SK-N-SH (cell line): ENCODE measurements at regions not wholly inside any gene's neighbourhood (a gene's known extent, or its start where the extent isn't known, plus 50 kb on each side); places are given as distances from the start of the nearest gene placed in this dataset.

Source experiments
- CTCF ChIA-PET: fragments of 300-600, 350-600 bp; formaldehyde crosslinking; extraction: SDS; loops from one replicate; lab custom pipeline; 2021; lab: Yijun Ruan, JAX
- POLR2A ChIA-PET: fragments of 350-600 bp; sonication (Branson Sonifier 250); formaldehyde crosslinking; extraction: SDS; loops from one replicate; lab custom pipeline; 2020; ENCODE audit warnings: antibody characterized with exemption, inconsistent platforms; lab: Yijun Ruan, JAX
- DNase-seq: peaks from one replicate; pipeline ENCODE4 v3.0.0; 2012
- H2AFZ ChIP-seq: fragments of 200-600 bp; sonication (generic); 2 replicates; pipeline ENCODE4 v1.8.1; 2016; ENCODE audit warnings: antibody characterized with exemption, mild to moderate bottlenecking, low read depth
- H3F3A ChIP-seq: fragments of 200-600 bp; sonication (generic); replicated peaks from 2 replicates; pipeline ENCODE3; 2016; ENCODE audit warnings: antibody characterized with exemption, mild to moderate bottlenecking; ENCODE audit not compliant: insufficient read depth
- H3K27ac ChIP-seq, 2 experiments: fragments of 200-500 bp in 1 of 2; fragments of 200-600 bp in 1 of 2; sonication (Bioruptor generic) in 1 of 2; sonication (generic), shearing (Covaris generic) in 1 of 2; 2 replicates each; pipeline versions ENCODE4 v1.5.1 to v1.6.1; 2014 to 2016; ENCODE audit warnings: low read depth in 2 of 2, inconsistent platforms in 1 of 2, low read length in 1 of 2, mild to moderate bottlenecking in 1 of 2, mixed read lengths in 1 of 2
- H3K27me3 ChIP-seq: fragments of 200-600 bp; sonication (generic), shearing (Covaris generic); 2 replicates; pipeline ENCODE4 v1.6.1; 2016; ENCODE audit warnings: mixed run types; ENCODE audit not compliant: insufficient read depth
- H3K36me3 ChIP-seq, 2 experiments: fragments of 200-500 bp in 1 of 2; fragments of 200-600 bp in 1 of 2; sonication (Bioruptor generic) in 1 of 2; sonication (generic) in 1 of 2; replicated peaks in 1 of 2; 2 replicates each; pipeline versions ENCODE3 to v1.5.1; 2014 to 2016; ENCODE audit warnings: low read length in 1 of 2, mild to moderate bottlenecking in 1 of 2; ENCODE audit not compliant: insufficient read depth in 2 of 2, control insufficient read depth in 1 of 2
- H3K4me1 ChIP-seq, 2 experiments: fragments of 200-500 bp in 1 of 2; fragments of 200-600 bp in 1 of 2; sonication (Bioruptor generic) in 1 of 2; sonication (generic), shearing (Covaris generic) in 1 of 2; 2 replicates each; pipeline versions ENCODE4 v1.5.1 to v1.6.1; 2014 to 2016; ENCODE audit warnings: low read depth in 1 of 2, low read length in 1 of 2, mixed run types in 1 of 2; ENCODE audit not compliant: insufficient read depth in 2 of 2, control insufficient read depth in 1 of 2
- H3K4me2 ChIP-seq: fragments of 200-600 bp; sonication (generic), shearing (Covaris generic); 2 replicates; pipeline ENCODE4 v1.6.1; 2017; ENCODE audit warnings: mixed run types
- H3K4me3 ChIP-seq, 2 experiments: fragments of 200-500 bp in 1 of 2; fragments of 200-600 bp in 1 of 2; sonication (Bioruptor generic) in 1 of 2; sonication (generic), shearing (Covaris generic) in 1 of 2; 2 replicates each; pipeline versions ENCODE4 v1.5.1 to v1.8.1; 2014 to 2016; ENCODE audit warnings: low read depth in 2 of 2, inconsistent platforms in 1 of 2, low read length in 1 of 2, mild to moderate bottlenecking in 1 of 2, mixed read lengths in 1 of 2, moderate library complexity in 1 of 2
- H3K79me2 ChIP-seq: fragments of 200-600 bp; sonication (generic); 2 replicates; pipeline ENCODE4 v1.8.1; 2017; ENCODE audit warnings: mild to moderate bottlenecking; ENCODE audit not compliant: insufficient read depth
- H3K9ac ChIP-seq: fragments of 200-600 bp; sonication (generic); 2 replicates; pipeline ENCODE4 v1.6.1; 2017; ENCODE audit warnings: mixed run types
- H3K9me2 ChIP-seq: fragments of 200-600 bp; sonication (generic); 2 replicates; pipeline ENCODE4 v1.6.1; 2017; ENCODE audit warnings: mixed run types
- H3K9me3 ChIP-seq: fragments of 200-600 bp; sonication (generic); 2 replicates; pipeline ENCODE4 v1.6.1; 2017; ENCODE audit warnings: mixed run types, mild to moderate bottlenecking, moderate library complexity
- H4K20me1 ChIP-seq: fragments of 200-600 bp; sonication (generic); 2 replicates; pipeline ENCODE4 v1.6.1; 2017; ENCODE audit warnings: mild to moderate bottlenecking, mixed run types; ENCODE audit not compliant: insufficient read depth
- ELF1 ChIP-seq: IDR thresholded peaks from 2 replicates; pipeline ENCODE4 v1.4.0; 2012
- EZH2phosphoT487 ChIP-seq: fragments of 200-600 bp; sonication (generic); IDR thresholded peaks from 2 replicates; pipeline ENCODE4 v1.6.1; 2017; ENCODE audit warnings: low read depth, mixed run types, mild to moderate bottlenecking, antibody characterized with exemption, moderate library complexity, borderline replicate concordance
- FOSL2 ChIP-seq: IDR thresholded peaks from 2 replicates; pipeline ENCODE4 v1.4.0; 2012; ENCODE audit warnings: low read depth, mild to moderate bottlenecking, moderate library complexity, borderline replicate concordance
- FOXJ3 ChIP-seq: sonication (generic); formaldehyde crosslinking; IDR thresholded peaks from 2 replicates; pipeline ENCODE4 v1.5.1; 2020; ENCODE audit warnings: mild to moderate bottlenecking, missing genetic modification reagents
- GATA2 ChIP-seq: sonication (generic); formaldehyde crosslinking; IDR thresholded peaks from 2 replicates; pipeline ENCODE4 v1.5.0; 2020; ENCODE audit warnings: mild to moderate bottlenecking, missing genetic modification reagents
- NRF1 ChIP-seq: IDR thresholded peaks from 2 replicates; pipeline ENCODE4 v1.6.1; 2012; ENCODE audit warnings: low read depth, mild to moderate bottlenecking, low read length
- RCOR1 ChIP-seq: fragments of 150-350 bp; IDR thresholded peaks from 2 replicates; pipeline ENCODE4 v1.6.1; 2017; ENCODE audit warnings: antibody characterized with exemption, low read length
- SMC3 ChIP-seq: IDR thresholded peaks from 2 replicates; pipeline ENCODE4 v1.6.1; 2012; ENCODE audit warnings: low read depth, low read length, improper control_type of control experiment
- TAF1 ChIP-seq: IDR thresholded peaks from 2 replicates; pipeline ENCODE4 v1.6.1; 2012; ENCODE audit warnings: low read depth, mild to moderate bottlenecking, low read length, moderate library complexity, borderline replicate concordance
- TCF12 ChIP-seq: IDR thresholded peaks from 2 replicates; pipeline ENCODE4 v1.4.0; 2012
- WGBS: methylation state at CpG from one replicate; pipeline ENCODE4 v1.1.6; 2017; ENCODE audit warnings: low lambda C conversion rate; 5-methylcytosine and 5-hydroxymethylcytosine counted together
- TF ChIP-seq, protein P1 (sequence below): IDR thresholded peaks from 2 replicates; pipeline ENCODE4 v1.4.0; 2012; ENCODE audit warnings: low read depth, borderline replicate concordance
- TF ChIP-seq, protein P2 (sequence below): IDR thresholded peaks from 2 replicates; pipeline ENCODE4; 2012
- TF ChIP-seq, protein P3 (sequence below): fragments of 200-600 bp; sonication (generic); IDR thresholded peaks from 2 replicates; pipeline ENCODE4 v1.6.1; 2017; ENCODE audit warnings: antibody characterized with exemption, mild to moderate bottlenecking, moderate library complexity
- TF ChIP-seq, protein P4 (sequence below): IDR thresholded peaks from 2 replicates; pipeline ENCODE4 v1.4.0; 2012; ENCODE audit warnings: low read depth
- TF ChIP-seq, protein P5 (sequence below): fragments of 150-350 bp; IDR thresholded peaks from 2 replicates; pipeline ENCODE4 v1.6.1; 2016; ENCODE audit warnings: mild to moderate bottlenecking, low read depth, low read length

DNA sequence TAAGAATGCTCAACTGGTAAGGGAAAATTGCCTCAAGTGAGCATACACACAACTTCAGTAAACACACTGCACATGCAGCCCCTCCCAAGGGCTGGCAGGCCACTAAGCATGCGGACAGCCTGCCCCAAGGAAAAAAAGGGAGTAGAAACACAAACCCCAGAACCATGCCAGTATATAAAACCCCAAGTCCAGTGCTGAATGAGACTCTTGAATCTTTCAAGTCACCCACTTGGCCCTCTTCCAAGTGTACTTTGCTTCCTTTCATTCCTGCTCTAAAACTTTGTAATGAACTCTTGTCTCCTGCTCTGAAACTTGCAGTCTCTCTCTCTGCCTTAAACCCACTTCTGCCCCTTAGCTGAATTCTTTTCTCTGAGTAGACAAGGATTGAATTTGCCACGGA is 736.4 kb downstream of the RNF144A start:
- H3K4me1 ChIP-seq, result no peaks in the 10 kb centered on the region
- TF ChIP-seq, protein P1, sequence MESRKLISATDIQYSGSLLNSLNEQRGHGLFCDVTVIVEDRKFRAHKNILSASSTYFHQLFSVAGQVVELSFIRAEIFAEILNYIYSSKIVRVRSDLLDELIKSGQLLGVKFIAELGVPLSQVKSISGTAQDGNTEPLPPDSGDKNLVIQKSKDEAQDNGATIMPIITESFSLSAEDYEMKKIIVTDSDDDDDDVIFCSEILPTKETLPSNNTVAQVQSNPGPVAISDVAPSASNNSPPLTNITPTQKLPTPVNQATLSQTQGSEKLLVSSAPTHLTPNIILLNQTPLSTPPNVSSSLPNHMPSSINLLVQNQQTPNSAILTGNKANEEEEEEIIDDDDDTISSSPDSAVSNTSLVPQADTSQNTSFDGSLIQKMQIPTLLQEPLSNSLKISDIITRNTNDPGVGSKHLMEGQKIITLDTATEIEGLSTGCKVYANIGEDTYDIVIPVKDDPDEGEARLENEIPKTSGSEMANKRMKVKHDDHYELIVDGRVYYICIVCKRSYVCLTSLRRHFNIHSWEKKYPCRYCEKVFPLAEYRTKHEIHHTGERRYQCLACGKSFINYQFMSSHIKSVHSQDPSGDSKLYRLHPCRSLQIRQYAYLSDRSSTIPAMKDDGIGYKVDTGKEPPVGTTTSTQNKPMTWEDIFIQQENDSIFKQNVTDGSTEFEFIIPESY, result no peak
- no peak for TF ChIP-seq TCF12
- no peak for TF ChIP-seq ELF1
- TF ChIP-seq NRF1, result no peak
- no peak for TF ChIP-seq SMC3
- TF ChIP-seq GATA2 (CRISPR knock-in tag), result no peak
- TF ChIP-seq RCOR1, result no peak
- TF ChIP-seq, protein P2, sequence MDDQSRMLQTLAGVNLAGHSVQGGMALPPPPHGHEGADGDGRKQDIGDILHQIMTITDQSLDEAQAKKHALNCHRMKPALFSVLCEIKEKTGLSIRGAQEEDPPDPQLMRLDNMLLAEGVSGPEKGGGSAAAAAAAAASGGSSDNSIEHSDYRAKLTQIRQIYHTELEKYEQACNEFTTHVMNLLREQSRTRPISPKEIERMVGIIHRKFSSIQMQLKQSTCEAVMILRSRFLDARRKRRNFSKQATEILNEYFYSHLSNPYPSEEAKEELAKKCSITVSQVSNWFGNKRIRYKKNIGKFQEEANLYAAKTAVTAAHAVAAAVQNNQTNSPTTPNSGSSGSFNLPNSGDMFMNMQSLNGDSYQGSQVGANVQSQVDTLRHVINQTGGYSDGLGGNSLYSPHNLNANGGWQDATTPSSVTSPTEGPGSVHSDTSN, result no peak
- TF ChIP-seq, protein P3, sequence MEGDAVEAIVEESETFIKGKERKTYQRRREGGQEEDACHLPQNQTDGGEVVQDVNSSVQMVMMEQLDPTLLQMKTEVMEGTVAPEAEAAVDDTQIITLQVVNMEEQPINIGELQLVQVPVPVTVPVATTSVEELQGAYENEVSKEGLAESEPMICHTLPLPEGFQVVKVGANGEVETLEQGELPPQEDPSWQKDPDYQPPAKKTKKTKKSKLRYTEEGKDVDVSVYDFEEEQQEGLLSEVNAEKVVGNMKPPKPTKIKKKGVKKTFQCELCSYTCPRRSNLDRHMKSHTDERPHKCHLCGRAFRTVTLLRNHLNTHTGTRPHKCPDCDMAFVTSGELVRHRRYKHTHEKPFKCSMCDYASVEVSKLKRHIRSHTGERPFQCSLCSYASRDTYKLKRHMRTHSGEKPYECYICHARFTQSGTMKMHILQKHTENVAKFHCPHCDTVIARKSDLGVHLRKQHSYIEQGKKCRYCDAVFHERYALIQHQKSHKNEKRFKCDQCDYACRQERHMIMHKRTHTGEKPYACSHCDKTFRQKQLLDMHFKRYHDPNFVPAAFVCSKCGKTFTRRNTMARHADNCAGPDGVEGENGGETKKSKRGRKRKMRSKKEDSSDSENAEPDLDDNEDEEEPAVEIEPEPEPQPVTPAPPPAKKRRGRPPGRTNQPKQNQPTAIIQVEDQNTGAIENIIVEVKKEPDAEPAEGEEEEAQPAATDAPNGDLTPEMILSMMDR, result no peak
- TF ChIP-seq, protein P4, sequence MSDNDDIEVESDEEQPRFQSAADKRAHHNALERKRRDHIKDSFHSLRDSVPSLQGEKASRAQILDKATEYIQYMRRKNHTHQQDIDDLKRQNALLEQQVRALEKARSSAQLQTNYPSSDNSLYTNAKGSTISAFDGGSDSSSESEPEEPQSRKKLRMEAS, result no peak
- no peak for TF ChIP-seq FOSL2
- TF ChIP-seq TAF1, result no peak
- no peak for TF ChIP-seq FOXJ3 (CRISPR knock-in tag)
- TF ChIP-seq, protein P5, sequence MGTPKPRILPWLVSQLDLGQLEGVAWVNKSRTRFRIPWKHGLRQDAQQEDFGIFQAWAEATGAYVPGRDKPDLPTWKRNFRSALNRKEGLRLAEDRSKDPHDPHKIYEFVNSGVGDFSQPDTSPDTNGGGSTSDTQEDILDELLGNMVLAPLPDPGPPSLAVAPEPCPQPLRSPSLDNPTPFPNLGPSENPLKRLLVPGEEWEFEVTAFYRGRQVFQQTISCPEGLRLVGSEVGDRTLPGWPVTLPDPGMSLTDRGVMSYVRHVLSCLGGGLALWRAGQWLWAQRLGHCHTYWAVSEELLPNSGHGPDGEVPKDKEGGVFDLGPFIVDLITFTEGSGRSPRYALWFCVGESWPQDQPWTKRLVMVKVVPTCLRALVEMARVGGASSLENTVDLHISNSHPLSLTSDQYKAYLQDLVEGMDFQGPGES, result no peak
- no peak for TF ChIP-seq EZH2phosphoT487
- no peaks in the 10 kb centered on the region for H4K20me1 ChIP-seq
- no peaks in the 10 kb centered on the region for H3K9me2 ChIP-seq
- no peaks in the 10 kb centered on the region for H3K79me2 ChIP-seq
- no peak for DNase-seq
- H3K9me3 ChIP-seq, result no peaks in the 10 kb centered on the region
- H3K4me3 ChIP-seq, result no peak overlapping the region
- POLR2A ChIA-PET, result no interaction called here
- no peak overlapping the region for H2AFZ ChIP-seq
- no peak overlapping the region for H3K27ac ChIP-seq
- H3K4me2 ChIP-seq, result no peak overlapping the region
- CTCF ChIA-PET, result interaction anchor here (0.9 to 1.3 kb wide), 2 partner anchors 225 to 226 kb away, joined by 3 to 4 read pairs; no protein-coding TSS in a partner anchor
- H3K27me3 ChIP-seq, result no peaks in the 10 kb centered on the region
- H3F3A ChIP-seq, result no peaks in the 10 kb centered on the region
- H3K9ac ChIP-seq, result no peak overlapping the region
- 27% methylated on average over 2 of the region's 2 CpGs for WGBS
- H3K36me3 ChIP-seq, result no peaks in the 10 kb centered on the region
